Endothelial cell of umbilical vein (primary cell): ENCODE measurements at regions not wholly inside any gene's neighbourhood (a gene's known extent, or its start where the extent isn't known, plus 50 kb on each side); places are given as distances from the start of the nearest gene placed in this dataset.

Experiments
- BruUV-seq: library from RNA; stranded (reverse); fragments of 400-500 nt; replicated peaks from 2 replicates; lab custom pipeline; 2021; lab: Mats Ljungman, UMichigan
- CTCF ChIA-PET: fragments of 300-600, 350-600 bp; sonication (Branson Sonifier 250); formaldehyde crosslinking; loops from one replicate; lab custom pipeline; 2021; ENCODE audit warnings: antibody characterized with exemption, inconsistent platforms; lab: Charles Lee
- POLR2A ChIA-PET: fragments of 300-600, 350-600 bp; sonication (Branson Sonifier 250); formaldehyde crosslinking; loops from one replicate; lab custom pipeline; 2021; ENCODE audit warnings: antibody characterized with exemption, inconsistent platforms; lab: Charles Lee
- DNase-seq: peaks from one replicate; pipeline ENCODE4 v3.0.0-alpha.2; 2011; ENCODE audit warnings: low read depth, low spot score
- FAIRE-seq: peaks from 2 replicates; lab custom pipeline; 2011; peaks lifted over from hg19 to GRCh38; lab: Jason Lieb, UNC
- H2AFZ ChIP-seq: 2 replicates; pipeline ENCODE4 v1.6.0; 2012; ENCODE audit warnings: low read depth, low read length, control low read depth, inconsistent platforms
- H3K27ac ChIP-seq: 2 replicates; pipeline ENCODE4 v1.5.1; 2011; ENCODE audit warnings: low read depth, mild to moderate bottlenecking, control low read depth, low read length, moderate library complexity; ENCODE audit not compliant: insufficient read depth
- H3K27me3 ChIP-seq, 2 experiments: 2 replicates each; pipeline versions ENCODE4 v1.6.0 to v1.6.1; 2011; ENCODE audit warnings: low read length in 2 of 2, mixed read lengths in 1 of 2; ENCODE audit not compliant: control insufficient read depth in 2 of 2, insufficient read depth in 2 of 2
- H3K36me3 ChIP-seq, 2 experiments: 2 replicates in 1 of 2; 3 replicates in 1 of 2; pipeline ENCODE4 v1.5.1; 2011; ENCODE audit warnings: low read length in 2 of 2, mild to moderate bottlenecking in 1 of 2, moderate library complexity in 1 of 2; ENCODE audit not compliant: control insufficient read depth in 2 of 2, insufficient read depth in 2 of 2; ENCODE audit errors: extremely low read depth in 1 of 2
- H3K4me1 ChIP-seq: 3 replicates; pipeline ENCODE4 v1.5.1; 2011; ENCODE audit warnings: mild to moderate bottlenecking, low read length; ENCODE audit not compliant: control insufficient read depth, insufficient read depth; ENCODE audit errors: extremely low read depth
- H3K4me2 ChIP-seq: 2 replicates; pipeline ENCODE4 v1.6.1; 2011; ENCODE audit warnings: low read length, control low read depth, mixed read lengths; ENCODE audit not compliant: insufficient read depth
- H3K4me3 ChIP-seq, 3 experiments: fragments of 200-600 bp in 1 of 3; sonication (generic), shearing (Covaris generic) in 1 of 3; replicated peaks in 1 of 3; 2 replicates each; pipeline ENCODE4 v1.5.1; 2011 to 2016; ENCODE audit warnings: control low read depth in 3 of 3, low read length in 3 of 3, mild to moderate bottlenecking in 2 of 3, inconsistent platforms in 1 of 3, low read depth in 1 of 3, moderate library complexity in 1 of 3; ENCODE audit not compliant: insufficient read depth in 1 of 3
- H3K79me2 ChIP-seq: 2 replicates; pipeline ENCODE4 v1.6.0; 2012; ENCODE audit warnings: low read length, inconsistent platforms; ENCODE audit not compliant: control insufficient read depth, insufficient read depth
- H3K9ac ChIP-seq: replicated peaks from 2 replicates; pipeline ENCODE3; 2011; ENCODE audit warnings: low read length, control low read depth; ENCODE audit not compliant: insufficient read depth; ENCODE audit errors: extremely low read depth
- H3K9me1 ChIP-seq: replicated peaks from 3 replicates; pipeline ENCODE4 v1.6.0; 2011; ENCODE audit warnings: mild to moderate bottlenecking, low read length; ENCODE audit not compliant: control insufficient read depth, insufficient read depth; ENCODE audit errors: extremely low read depth
- H3K9me3 ChIP-seq: replicated peaks from 2 replicates; pipeline ENCODE4 v1.5.1; 2012; ENCODE audit warnings: low read length, inconsistent platforms; ENCODE audit not compliant: control insufficient read depth, insufficient read depth
- H4K20me1 ChIP-seq: replicated peaks from 2 replicates; pipeline ENCODE3; 2011; ENCODE audit warnings: mild to moderate bottlenecking, low read length; ENCODE audit not compliant: control insufficient read depth, insufficient read depth; ENCODE audit errors: extremely low read depth
- EZH2 ChIP-seq: IDR thresholded peaks from 2 replicates; pipeline ENCODE4 v1.6.1; 2012; ENCODE audit warnings: borderline replicate concordance, low read depth, mild to moderate bottlenecking, moderate library complexity, low read length, inconsistent platforms; ENCODE audit not compliant: severe bottlenecking
- FOS ChIP-seq: IDR thresholded peaks from 2 replicates; pipeline ENCODE4 v1.6.1; 2011; ENCODE audit warnings: mild to moderate bottlenecking, low read length, moderate library complexity, borderline replicate concordance; ENCODE audit not compliant: insufficient read depth
- GATA2 ChIP-seq: IDR thresholded peaks from 2 replicates; pipeline ENCODE4 v1.7.0; 2011; ENCODE audit warnings: low read depth, mild to moderate bottlenecking, moderate library complexity, mixed read lengths, low read length; ENCODE audit not compliant: insufficient read length, insufficient read depth
- JUN ChIP-seq: IDR thresholded peaks from 2 replicates; pipeline ENCODE4 v1.6.1; 2011; ENCODE audit warnings: borderline replicate concordance, low read depth; ENCODE audit not compliant: insufficient read length, insufficient read depth
- MYC ChIP-seq: IDR thresholded peaks from one replicate; pipeline ENCODE4 v1.6.1; 2011; ENCODE audit warnings: mild to moderate bottlenecking, low read depth, low read length
- POLR2A ChIP-seq: IDR thresholded peaks from 2 replicates; pipeline ENCODE4 v1.6.1; 2012; ENCODE audit warnings: low read depth, mild to moderate bottlenecking, control low read depth, low read length
- POLR2AphosphoS5 ChIP-seq: IDR thresholded peaks from 2 replicates; pipeline ENCODE4 v1.6.1; 2012; ENCODE audit warnings: low read depth, mild to moderate bottlenecking, control low read depth, low read length, moderate library complexity; ENCODE audit not compliant: insufficient read depth
- dilution Hi-C: fragments of 300-500 bp; cut with MboI; formaldehyde crosslinking; loops from one replicate; pipeline ENCODE4 v1.15.0; 2019; ENCODE audit warnings: low sequenced_read_pairs; ENCODE audit not compliant: extremely low pct_ligation_motif_present
- intact Hi-C: fragments of 100-400 bp; cut with micrococcal nuclease; formaldehyde crosslinking; loops from one replicate; pipeline ENCODE4 v1.10.0; 2022
- TF ChIP-seq, protein P1 (sequence below): IDR thresholded peaks from 2 replicates; pipeline ENCODE4 v1.6.1; 2011; ENCODE audit not compliant: insufficient read depth, insufficient read length
- TF ChIP-seq, protein P2 (sequence below), 2 donors: IDR thresholded peaks; 1 replicate in 1 of 2; 2 replicates in 1 of 2; pipeline ENCODE4 v1.5.1; 2011; ENCODE audit warnings: low read length in 2 of 2, mild to moderate bottlenecking in 2 of 2, moderate library complexity in 2 of 2, control low read depth in 1 of 2, inconsistent platforms in 1 of 2, low read depth in 1 of 2; ENCODE audit not compliant: insufficient read depth in 1 of 2; ENCODE audit errors: extremely low read depth in 1 of 2

DNA sequence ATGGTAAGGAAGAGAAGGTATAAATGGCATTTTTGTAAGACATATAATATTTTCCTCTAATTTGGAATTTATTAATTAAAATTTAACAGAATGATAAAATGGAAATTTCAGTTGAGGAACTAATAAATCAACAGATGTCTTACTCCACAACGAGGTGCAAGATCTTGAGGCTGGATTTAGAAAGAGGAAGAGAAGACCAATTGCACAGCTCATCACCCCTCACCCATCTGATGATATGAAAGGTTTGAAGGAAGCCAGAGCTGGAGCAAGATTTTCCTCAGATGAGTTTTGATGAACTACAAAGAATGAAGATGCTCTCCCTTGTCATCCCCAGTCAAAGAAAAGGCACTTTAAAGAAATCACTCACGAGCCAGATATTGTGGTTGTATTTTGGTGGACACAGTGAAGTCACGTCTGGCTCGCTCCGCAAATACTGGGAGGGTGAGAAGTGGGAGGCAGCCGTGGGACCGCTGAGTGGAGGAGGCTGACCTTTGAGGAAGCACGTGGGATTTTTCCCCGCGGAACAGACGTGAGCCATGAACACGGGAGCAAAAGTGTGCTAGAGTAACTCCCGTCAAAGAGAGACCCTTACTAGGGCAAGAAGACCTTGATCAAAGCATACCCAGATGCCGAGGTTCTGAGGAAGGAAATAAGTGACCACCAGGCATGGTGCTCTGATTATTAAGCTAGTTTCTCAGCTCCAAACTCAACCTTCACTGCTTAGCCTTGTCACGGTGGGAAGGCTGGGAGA, 511.4 kb downstream of the RNF144A start:
- dilution Hi-C loops (no loop called here), intact Hi-C loops (loop anchor here (5.0 kb wide), 1 partner anchor 1334 kb away; no protein-coding TSS in a partner anchor)
- Histone ChIP-seq H3K79me2 (no peaks in the 10 kb centered on the region), H4K20me1 (no peaks in the 10 kb centered on the region), H3K4me1 (no peaks in the 10 kb centered on the region), H3K9ac (no peak overlapping the region), H2AFZ (no peak overlapping the region), H3K4me2 (no peak overlapping the region), H3K4me3 (no peak overlapping the region), H3K9me3 (no peaks in the 10 kb centered on the region), H3K36me3 (no peaks in the 10 kb centered on the region), H3K27ac (no peak overlapping the region), H3K27me3 (no peaks in the 10 kb centered on the region), H3K9me1 (no peaks in the 10 kb centered on the region)
- POLR2A ChIA-PET = interaction anchor here (2.1 kb wide), 1 partner anchor 1253 kb away, joined by 7 read pairs; the partner anchor contains the start of gene ID2
- FAIRE-seq (no peak), DNase-seq (no peak)
- BruUV-seq = no TSS peak
- TF ChIP-seq GATA2 (no peak), FOS (no peak), POLR2AphosphoS5 (no peak), POLR2A (no peak), EZH2 (no peak), JUN (no peak), MYC (no peak)
- TF ChIP-seq, protein P1, sequence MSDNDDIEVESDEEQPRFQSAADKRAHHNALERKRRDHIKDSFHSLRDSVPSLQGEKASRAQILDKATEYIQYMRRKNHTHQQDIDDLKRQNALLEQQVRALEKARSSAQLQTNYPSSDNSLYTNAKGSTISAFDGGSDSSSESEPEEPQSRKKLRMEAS = no peak
- TF ChIP-seq, protein P2, sequence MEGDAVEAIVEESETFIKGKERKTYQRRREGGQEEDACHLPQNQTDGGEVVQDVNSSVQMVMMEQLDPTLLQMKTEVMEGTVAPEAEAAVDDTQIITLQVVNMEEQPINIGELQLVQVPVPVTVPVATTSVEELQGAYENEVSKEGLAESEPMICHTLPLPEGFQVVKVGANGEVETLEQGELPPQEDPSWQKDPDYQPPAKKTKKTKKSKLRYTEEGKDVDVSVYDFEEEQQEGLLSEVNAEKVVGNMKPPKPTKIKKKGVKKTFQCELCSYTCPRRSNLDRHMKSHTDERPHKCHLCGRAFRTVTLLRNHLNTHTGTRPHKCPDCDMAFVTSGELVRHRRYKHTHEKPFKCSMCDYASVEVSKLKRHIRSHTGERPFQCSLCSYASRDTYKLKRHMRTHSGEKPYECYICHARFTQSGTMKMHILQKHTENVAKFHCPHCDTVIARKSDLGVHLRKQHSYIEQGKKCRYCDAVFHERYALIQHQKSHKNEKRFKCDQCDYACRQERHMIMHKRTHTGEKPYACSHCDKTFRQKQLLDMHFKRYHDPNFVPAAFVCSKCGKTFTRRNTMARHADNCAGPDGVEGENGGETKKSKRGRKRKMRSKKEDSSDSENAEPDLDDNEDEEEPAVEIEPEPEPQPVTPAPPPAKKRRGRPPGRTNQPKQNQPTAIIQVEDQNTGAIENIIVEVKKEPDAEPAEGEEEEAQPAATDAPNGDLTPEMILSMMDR (IDR thresholded peaks at IDR 0.05; ENCODE audit: extremely low read depth in 1 of 2, insufficient read depth in 1 of 2, low read depth in 1 of 2, low read length in 2 of 2) = no peak
- CTCF ChIA-PET = interaction anchor here (1.3 to 3.2 kb wide), 5 partner anchors 75 to 1264 kb away, joined by 3 to 82 read pairs (median 33); partner anchors contain the start of gene ID2
